Body of pancreas (tissue), 4 donors: ENCODE measurements at regions not wholly inside any gene's neighbourhood (a gene's known extent, or its start where the extent isn't known, plus 50 kb on each side); places are given as distances from the start of the nearest gene placed in this dataset.

Experiments
- ATAC-seq: fragments of 150-250 bp; one replicate; pipeline ENCODE4 v1.9.1; 2016
- DNase-seq, 4 donors: peaks; one replicate each; pipeline ENCODE4 v3.0.0-alpha.2; 2019
- H3K27ac ChIP-seq, 4 donors: fragments of 200-600 bp; sonication (generic); 1 replicate in 3 of 4; 2 replicates in 1 of 4; pipeline versions ENCODE4 v1.5.1 to v1.6.1; 2016 to 2019; ENCODE audit warnings: mild to moderate bottlenecking in 1 of 4, mixed read lengths in 1 of 4, moderate library complexity in 1 of 4
- H3K27me3 ChIP-seq, 2 donors: fragments of 200-600 bp; sonication (generic); one replicate each; pipeline ENCODE4 v1.6.0; 2016; ENCODE audit warnings: mild to moderate bottlenecking in 1 of 2
- H3K36me3 ChIP-seq, 2 donors: fragments of 200-600 bp; sonication (generic); replicated peaks in 1 of 2; 2 replicates each; pipeline ENCODE4 v1.5.1; 2016; ENCODE audit warnings: low read depth in 2 of 2; ENCODE audit not compliant: insufficient read depth in 1 of 2
- H3K4me1 ChIP-seq: fragments of 200-600 bp; sonication (generic); one replicate; pipeline ENCODE4 v1.6.0; 2016
- H3K4me3 ChIP-seq, 2 donors: fragments of 200-600 bp; sonication (generic); 1 replicate in 1 of 2; 2 replicates in 1 of 2; pipeline ENCODE4 v1.5.1; 2016 to 2019
- H3K9me3 ChIP-seq, 3 donors: fragments of 200-600 bp; sonication (generic); 1 replicate in 2 of 3; 2 replicates in 1 of 3; pipeline ENCODE4 v1.5.1; 2016
- CTCF ChIP-seq, 7 experiments: fragments of 450-650 bp in 4 of 7; fragments of 200-600 bp in 3 of 7; sonication (generic) in 3 of 7; IDR thresholded peaks; one replicate each; pipeline ENCODE4 v1.5.1; 2016 to 2019; ENCODE audit warnings: antibody characterized with exemption in 7 of 7
- POLR2A ChIP-seq, 3 donors: fragments of 450-650 bp; IDR thresholded peaks; one replicate each; pipeline ENCODE4 v1.6.1; 2016; ENCODE audit warnings: antibody characterized with exemption in 3 of 3, mild to moderate bottlenecking in 2 of 3
- WGBS, 2 donors: methylation state at CpG; one replicate each; pipeline ENCODE4 v1.1.5; 2017; 5-methylcytosine and 5-hydroxymethylcytosine counted together
- intact Hi-C: fragments of 100-400 bp; cut with DNase I; formaldehyde crosslinking; loops from one replicate; pipeline ENCODE4 v1.15.1; 2023

- intact Hi-C loops, result no loop called here
- TF ChIP-seq CTCF (IDR thresholded peaks at IDR 0.05) (no peak), POLR2A (IDR thresholded peaks at IDR 0.05) (no peak)
- no peaks in the 10 kb centered on the region for H3K27me3 ChIP-seq
- no peaks in the 10 kb centered on the region for H3K4me1 ChIP-seq
- H3K36me3 ChIP-seq, result no peaks in the 10 kb centered on the region
- ATAC-seq (no peak), DNase-seq (no peak)
- no peak overlapping the region for H3K27ac ChIP-seq
- H3K4me3 ChIP-seq, result no peak overlapping the region
- H3K9me3 ChIP-seq, result no peaks in the 10 kb centered on the region
These were observed 380.1 kb upstream of the PRR16 start for GRCh38 chr5:120083851-120084542.

- Histone ChIP-seq H3K36me3 (no peaks in the 10 kb centered on the region), H3K9me3 (no peaks in the 10 kb centered on the region), H3K27ac (no peak overlapping the region), H3K4me1 (no peaks in the 10 kb centered on the region), H3K4me3 (no peak overlapping the region), H3K27me3 (no peaks in the 10 kb centered on the region)
- TF ChIP-seq POLR2A (IDR thresholded peaks at IDR 0.05), result no peak
- no peak for TF ChIP-seq CTCF (IDR thresholded peaks at IDR 0.05)
- intact Hi-C loops, result no loop called here
- ATAC-seq (no peak), DNase-seq (no peak)
- WGBS, 2 donors, result 55 to 74% methylated on average over 2 of the region's 2 CpGs
These were observed 379.6 kb upstream of the PRR16 start for GRCh38 chr5:120084543-120084870.

- intact Hi-C loops, result no loop called here
- ATAC-seq (no peak), DNase-seq (no peak)
- Histone ChIP-seq H3K36me3 (no peaks in the 10 kb centered on the region), H3K27ac (no peak overlapping the region), H3K27me3 (no peaks in the 10 kb centered on the region), H3K9me3 (no peaks in the 10 kb centered on the region), H3K4me3 (no peak overlapping the region), H3K4me1 (no peaks in the 10 kb centered on the region)
- no peak for TF ChIP-seq POLR2A (IDR thresholded peaks at IDR 0.05)
- no peak for TF ChIP-seq CTCF (IDR thresholded peaks at IDR 0.05)
- WGBS, 2 donors, result 57 to 66% methylated on average over 2 of the region's 2 CpGs
These were observed 378.0 kb upstream of the PRR16 start for GRCh38 chr5:120086081-120086480.

GRCh38 chr5:120088412-120088811 is 375.7 kb upstream of the PRR16 start:
- no peak for DNase-seq
- no peak for ATAC-seq
- Histone ChIP-seq H3K27me3 (no peaks in the 10 kb centered on the region), H3K36me3 (no peaks in the 10 kb centered on the region), H3K4me3 (no peak overlapping the region), H3K4me1 (no peaks in the 10 kb centered on the region), H3K27ac (no peak overlapping the region), H3K9me3 (no peaks in the 10 kb centered on the region)
- intact Hi-C loops, result no loop called here
- WGBS, 2 donors, result 81 to 89% methylated on average over 2 of the region's 2 CpGs
- TF ChIP-seq CTCF (IDR thresholded peaks at IDR 0.05) (no peak), POLR2A (IDR thresholded peaks at IDR 0.05) (no peak)

- Histone ChIP-seq H3K27ac (no peak overlapping the region), H3K36me3 (no peaks in the 10 kb centered on the region), H3K27me3 (no peaks in the 10 kb centered on the region), H3K4me1 (no peaks in the 10 kb centered on the region), H3K9me3 (no peaks in the 10 kb centered on the region), H3K4me3 (no peak overlapping the region)
- no peak for TF ChIP-seq POLR2A (IDR thresholded peaks at IDR 0.05)
- no peak for TF ChIP-seq CTCF (IDR thresholded peaks at IDR 0.05)
- intact Hi-C loops, result no loop called here
- no peak for ATAC-seq
- no peak for DNase-seq
- 22 to 26% methylated on average over 1 of the region's 1 CpG for WGBS, 2 donors
These were observed 375.3 kb upstream of the PRR16 start for GRCh38 chr5:120088836-120089235.
